ENCODE measurements at regions not wholly inside any gene's neighbourhood (a gene's known extent, or its start where the extent isn't known, plus 50 kb on each side); places are given as distances from the start of the nearest gene placed in this dataset.

DNA sequence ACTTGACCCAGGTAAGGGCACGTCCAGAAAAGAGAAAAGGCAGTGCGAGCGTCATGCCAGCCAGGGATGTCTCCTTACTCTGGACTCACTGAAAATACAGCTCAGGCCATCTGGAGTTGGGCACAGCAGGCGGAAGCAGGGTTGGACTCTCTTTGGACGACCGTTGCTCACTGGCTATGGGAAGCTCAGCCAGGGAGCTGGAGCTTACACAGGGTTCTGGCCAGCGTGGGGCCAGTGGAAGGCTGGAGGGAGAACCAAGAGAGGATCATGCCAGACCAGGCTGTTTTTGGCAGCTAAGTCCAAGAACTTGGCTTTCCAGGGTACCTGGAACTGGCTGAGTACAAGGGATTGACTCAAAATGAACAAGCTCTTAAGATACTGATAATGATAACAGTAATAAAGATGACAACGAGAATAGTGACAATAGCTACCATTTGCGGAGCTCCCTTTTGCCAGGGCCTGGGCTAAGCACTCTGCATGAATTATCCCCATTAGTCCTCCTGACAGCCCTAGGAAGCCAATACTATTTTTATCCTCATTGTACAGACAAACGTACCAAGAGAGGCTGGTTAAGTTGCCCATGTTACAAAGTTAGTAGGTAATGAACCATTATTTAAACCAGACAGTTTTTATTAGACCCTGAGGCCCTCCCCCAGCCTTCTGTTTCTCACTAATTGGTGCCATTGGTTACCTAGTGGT is 177.6 kb downstream of the PTPN20 start:
- no peak for TF ChIP-seq BHLHE40 (IDR thresholded peaks at IDR 0.05; ENCODE audit: borderline replicate concordance)
- TF ChIP-seq SUZ12 (IDR thresholded peaks at IDR 0.05) = no peak
- no peak for TF ChIP-seq SP1 (IDR thresholded peaks at IDR 0.05)
- no peak for TF ChIP-seq CTBP1 (IDR thresholded peaks at IDR 0.05; ENCODE audit: borderline replicate concordance)
- no peak for TF ChIP-seq ZNF384 (IDR thresholded peaks at IDR 0.05)
- TF ChIP-seq TARDBP (IDR thresholded peaks at IDR 0.05) = no peak
- no peak for TF ChIP-seq NFRKB (IDR thresholded peaks at IDR 0.05)
- no peak for TF ChIP-seq ELF4 (IDR thresholded peaks at IDR 0.05)
- no peak for TF ChIP-seq ARNT (IDR thresholded peaks at IDR 0.05)
- TF ChIP-seq FOXK2 (IDR thresholded peaks at IDR 0.05) = no peak
- no peak for TF ChIP-seq FOXM1 (IDR thresholded peaks at IDR 0.05; ENCODE audit: borderline replicate concordance)
- no peak for TF ChIP-seq FOXA1 (IDR thresholded peaks at IDR 0.05)
- no peak for TF ChIP-seq HDGF (IDR thresholded peaks at IDR 0.05; ENCODE audit: borderline replicate concordance)
- no peak for TF ChIP-seq LEF1 (IDR thresholded peaks at IDR 0.05; ENCODE audit: borderline replicate concordance)

All from HEK293T (cell line).